PC-3 (cell line): ENCODE measurements at regions not wholly inside any gene's neighbourhood (a gene's known extent, or its start where the extent isn't known, plus 50 kb on each side); places are given as distances from the start of the nearest gene placed in this dataset.

Experiments used
- ATAC-seq: fragments of 200-7000 bp; cut with Tn5 transposase; 2 replicates; pipeline ENCODE4 v1.9.1; 2020; ENCODE audit warnings: mild to moderate bottlenecking, moderate library complexity
- BruUV-seq: library from RNA; stranded (reverse); fragments of 400-500 nt; replicated peaks from 2 replicates; lab custom pipeline; 2021; lab: Mats Ljungman, UMichigan
- CTCF ChIA-PET: fragments of 300-600 bp; sonication (Branson Sonifier 250); formaldehyde crosslinking; loops from one replicate; lab custom pipeline; 2022; ENCODE audit warnings: antibody characterized with exemption; lab: Charles Lee
- POLR2A ChIA-PET: fragments of 300-600 bp; sonication (Branson Sonifier 250); formaldehyde crosslinking; loops from one replicate; lab custom pipeline; 2022; ENCODE audit warnings: antibody characterized with exemption; ENCODE audit not compliant: unreplicated experiment; lab: Charles Lee
- DNase-seq: peaks from one replicate; pipeline ENCODE4 v3.0.0-alpha.2; 2015
- H2AFZ ChIP-seq: fragments of 300-600 bp; sonication (generic); 2 replicates; pipeline ENCODE4 v1.6.0; 2016; ENCODE audit warnings: antibody characterized with exemption, low read length
- H3F3A ChIP-seq: fragments of 300-600 bp; sonication (generic); one replicate; pipeline ENCODE4 v1.6.0; 2017; ENCODE audit warnings: antibody characterized with exemption, low read length, control low read depth, mild to moderate bottlenecking; ENCODE audit not compliant: unreplicated experiment
- H3K27ac ChIP-seq: fragments of 300-600 bp; sonication (generic); 2 replicates; pipeline ENCODE4 v1.5.1; 2016; ENCODE audit warnings: mild to moderate bottlenecking, low read length
- H3K27me3 ChIP-seq: fragments of 300-600 bp; sonication (generic); 2 replicates; pipeline ENCODE4 v1.6.1; 2016; ENCODE audit warnings: low read length, mixed read lengths
- H3K36me3 ChIP-seq: fragments of 300-600 bp; sonication (generic); 2 replicates; pipeline ENCODE4 v1.6.1; 2016; ENCODE audit warnings: low read depth, mixed run types, low read length, mixed read lengths
- H3K4me1 ChIP-seq: fragments of 300-600 bp; sonication (generic); 2 replicates; pipeline ENCODE4 v1.5.1; 2016; ENCODE audit warnings: low read length; ENCODE audit not compliant: insufficient read depth
- H3K4me2 ChIP-seq: fragments of 300-600 bp; sonication (generic); 2 replicates; pipeline ENCODE4 v1.6.0; 2016; ENCODE audit warnings: low read length
- H3K4me3 ChIP-seq: fragments of 300-600 bp; sonication (generic); 2 replicates; pipeline ENCODE4 v1.5.1; 2016; ENCODE audit warnings: mild to moderate bottlenecking, low read length, mixed read lengths
- H3K79me2 ChIP-seq: fragments of 300-600 bp; sonication (generic); 2 replicates; pipeline ENCODE4 v1.6.1; 2017; ENCODE audit warnings: low read length, mixed read lengths
- H3K9ac ChIP-seq: fragments of 300-600 bp; sonication (generic); 2 replicates; pipeline ENCODE4 v1.6.0; 2016; ENCODE audit warnings: mild to moderate bottlenecking, low read length
- H3K9me2 ChIP-seq: fragments of 300-600 bp; sonication (generic); replicated peaks from 2 replicates; pipeline ENCODE4 v1.6.1; 2016; ENCODE audit warnings: mixed run types, low read length, mixed read lengths
- H3K9me3 ChIP-seq: fragments of 300-600 bp; sonication (generic); 2 replicates; pipeline ENCODE4 v1.6.1; 2016; ENCODE audit warnings: low read length, mixed read lengths
- H4K20me1 ChIP-seq: fragments of 300-600 bp; sonication (generic); 2 replicates; pipeline ENCODE4 v1.6.1; 2016; ENCODE audit warnings: low read length, mixed read lengths
- CTCF ChIP-seq: fragments of 300-600 bp; sonication (generic); conservative IDR thresholded peaks from 2 replicates; pipeline ENCODE4 v1.5.1; 2017; ENCODE audit warnings: antibody characterized with exemption, low read depth, mild to moderate bottlenecking, low read length
- EZH2 ChIP-seq: fragments of 300-600 bp; sonication (generic); IDR thresholded peaks from one replicate; pipeline ENCODE4 v1.6.1; 2017; ENCODE audit warnings: antibody characterized with exemption, mild to moderate bottlenecking, low read length; ENCODE audit not compliant: unreplicated experiment
- EZH2phosphoT487 ChIP-seq: fragments of 300-600 bp; sonication (generic); IDR thresholded peaks from 2 replicates; pipeline ENCODE4 v1.6.1; 2018; ENCODE audit warnings: mild to moderate bottlenecking, antibody characterized with exemption, low read length, borderline replicate concordance
- intact Hi-C: fragments of 100-400 bp; cut with micrococcal nuclease; formaldehyde crosslinking; loops from 2 replicates; pipeline ENCODE4 v1.9.0; 2023

GRCh38 chr10:121129266-121129665 is 278.1 kb downstream of the WDR11 start:
- TF ChIP-seq CTCF, result no peak
- no peak for TF ChIP-seq EZH2
- no peak for TF ChIP-seq EZH2phosphoT487
- intact Hi-C loops, result no loop called here
- H3F3A ChIP-seq, result no peaks in the 10 kb centered on the region
- H3K36me3 ChIP-seq, result no peaks in the 10 kb centered on the region
- peaks cover 54% of the 10 kb centered on the region for H3K27me3 ChIP-seq
- ATAC-seq (no peak), DNase-seq (no peak)
- no peak overlapping the region for H3K4me3 ChIP-seq
- no TSS peak for BruUV-seq
- no peak overlapping the region for H2AFZ ChIP-seq
- H3K9ac ChIP-seq, result no peak overlapping the region
- no peaks in the 10 kb centered on the region for H3K9me3 ChIP-seq
- H3K4me1 ChIP-seq, result no peaks in the 10 kb centered on the region
- H3K27ac ChIP-seq, result no peak overlapping the region
- no peaks in the 10 kb centered on the region for H4K20me1 ChIP-seq
- H3K9me2 ChIP-seq, result no peaks in the 10 kb centered on the region
- ChIA-PET POLR2A (no interaction called here), CTCF (no interaction called here)
- H3K4me2 ChIP-seq, result no peak overlapping the region
- H3K79me2 ChIP-seq, result no peaks in the 10 kb centered on the region

- Histone ChIP-seq H3K27ac (no peak overlapping the region), H3K27me3 (peaks cover 57% of the 10 kb centered on the region), H3K79me2 (no peaks in the 10 kb centered on the region), H3K36me3 (no peaks in the 10 kb centered on the region), H4K20me1 (no peaks in the 10 kb centered on the region), H3K9me2 (no peaks in the 10 kb centered on the region), H2AFZ (no peak overlapping the region), H3F3A (no peaks in the 10 kb centered on the region), H3K9me3 (no peaks in the 10 kb centered on the region), H3K4me3 (no peak overlapping the region), H3K9ac (no peak overlapping the region), H3K4me2 (no peak overlapping the region), H3K4me1 (no peaks in the 10 kb centered on the region)
- ChIA-PET CTCF (no interaction called here), POLR2A (no interaction called here)
- BruUV-seq, result no TSS peak
- DNase-seq (no peak), ATAC-seq (no peak)
- TF ChIP-seq EZH2phosphoT487 (no peak), CTCF (no peak), EZH2 (no peak)
- intact Hi-C loops, result no loop called here
Observed at GRCh38 chr10:121130382-121130781, 279.2 kb downstream of the WDR11 start.

GRCh38 chr10:121131014-121131413 is 279.9 kb downstream of the WDR11 start:
- TF ChIP-seq CTCF (no peak), EZH2phosphoT487 (no peak), EZH2 (no peak)
- intact Hi-C loops, result no loop called here
- no peak for ATAC-seq
- no peaks in the 10 kb centered on the region for H3K4me1 ChIP-seq
- ChIA-PET CTCF (no interaction called here), POLR2A (no interaction called here)
- H4K20me1 ChIP-seq, result no peaks in the 10 kb centered on the region
- no peak overlapping the region for H3K4me2 ChIP-seq
- peaks cover 53% of the 10 kb centered on the region for H3K27me3 ChIP-seq
- no peak overlapping the region for H3K27ac ChIP-seq
- no peaks in the 10 kb centered on the region for H3K9me3 ChIP-seq
- H2AFZ ChIP-seq, result no peak overlapping the region
- DNase-seq, result no peak
- H3K79me2 ChIP-seq, result no peaks in the 10 kb centered on the region
- no peak overlapping the region for H3K4me3 ChIP-seq
- no peaks in the 10 kb centered on the region for H3K9me2 ChIP-seq
- no TSS peak for BruUV-seq
- H3F3A ChIP-seq, result no peaks in the 10 kb centered on the region
- H3K9ac ChIP-seq, result no peak overlapping the region
- H3K36me3 ChIP-seq, result no peaks in the 10 kb centered on the region
